Peyer's patch (tissue), 4 donors: ENCODE measurements at regions not wholly inside any gene's neighbourhood (a gene's known extent, or its start where the extent isn't known, plus 50 kb on each side); places are given as distances from the start of the nearest gene placed in this dataset.

Source experiments
- POLR2A ChIP-seq, 2 donors: fragments of 450-650 bp; IDR thresholded peaks; one replicate each; pipeline ENCODE4 v1.5.1; 2017; ENCODE audit warnings: antibody characterized with exemption in 2 of 2, mild to moderate bottlenecking in 2 of 2, moderate library complexity in 2 of 2
- TF ChIP-seq, protein P1 (sequence below), 6 experiments: fragments of 450-650 bp in 4 of 6; fragments of 200-600 bp in 2 of 6; sonication (generic) in 1 of 6; IDR thresholded peaks; one replicate each; pipeline ENCODE4 v1.5.1; 2017 to 2019; ENCODE audit warnings: antibody characterized with exemption in 6 of 6, mild to moderate bottlenecking in 3 of 6, moderate library complexity in 1 of 6

DNA sequence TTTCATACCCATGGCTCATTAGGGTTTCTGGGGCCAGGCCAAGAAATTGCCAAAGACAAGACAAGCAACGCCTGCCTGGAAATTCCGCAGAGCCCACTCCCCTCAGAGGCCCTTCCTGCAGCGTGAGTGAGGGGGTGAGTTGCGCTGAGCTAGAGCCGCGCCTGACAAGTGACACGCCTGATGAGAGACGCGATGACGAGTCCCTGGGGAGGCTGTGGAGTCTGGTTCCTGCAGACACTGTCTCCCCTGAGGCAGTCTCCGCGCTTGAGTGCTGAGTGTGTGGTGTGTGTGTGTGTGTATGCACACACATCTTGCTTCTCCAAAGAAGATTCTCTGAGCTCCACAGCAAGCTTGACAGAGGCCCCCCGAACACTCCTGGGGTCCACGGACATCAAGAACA lies 269.8 kb downstream of the BCOR start:
- TF ChIP-seq, protein P1, sequence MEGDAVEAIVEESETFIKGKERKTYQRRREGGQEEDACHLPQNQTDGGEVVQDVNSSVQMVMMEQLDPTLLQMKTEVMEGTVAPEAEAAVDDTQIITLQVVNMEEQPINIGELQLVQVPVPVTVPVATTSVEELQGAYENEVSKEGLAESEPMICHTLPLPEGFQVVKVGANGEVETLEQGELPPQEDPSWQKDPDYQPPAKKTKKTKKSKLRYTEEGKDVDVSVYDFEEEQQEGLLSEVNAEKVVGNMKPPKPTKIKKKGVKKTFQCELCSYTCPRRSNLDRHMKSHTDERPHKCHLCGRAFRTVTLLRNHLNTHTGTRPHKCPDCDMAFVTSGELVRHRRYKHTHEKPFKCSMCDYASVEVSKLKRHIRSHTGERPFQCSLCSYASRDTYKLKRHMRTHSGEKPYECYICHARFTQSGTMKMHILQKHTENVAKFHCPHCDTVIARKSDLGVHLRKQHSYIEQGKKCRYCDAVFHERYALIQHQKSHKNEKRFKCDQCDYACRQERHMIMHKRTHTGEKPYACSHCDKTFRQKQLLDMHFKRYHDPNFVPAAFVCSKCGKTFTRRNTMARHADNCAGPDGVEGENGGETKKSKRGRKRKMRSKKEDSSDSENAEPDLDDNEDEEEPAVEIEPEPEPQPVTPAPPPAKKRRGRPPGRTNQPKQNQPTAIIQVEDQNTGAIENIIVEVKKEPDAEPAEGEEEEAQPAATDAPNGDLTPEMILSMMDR (IDR thresholded peaks at IDR 0.05): no peak
- TF ChIP-seq POLR2A (IDR thresholded peaks at IDR 0.05): no peak
